ENCODE measurements at regions not wholly inside any gene's neighbourhood (a gene's known extent, or its start where the extent isn't known, plus 50 kb on each side); places are given as distances from the start of the nearest gene placed in this dataset.

DNA sequence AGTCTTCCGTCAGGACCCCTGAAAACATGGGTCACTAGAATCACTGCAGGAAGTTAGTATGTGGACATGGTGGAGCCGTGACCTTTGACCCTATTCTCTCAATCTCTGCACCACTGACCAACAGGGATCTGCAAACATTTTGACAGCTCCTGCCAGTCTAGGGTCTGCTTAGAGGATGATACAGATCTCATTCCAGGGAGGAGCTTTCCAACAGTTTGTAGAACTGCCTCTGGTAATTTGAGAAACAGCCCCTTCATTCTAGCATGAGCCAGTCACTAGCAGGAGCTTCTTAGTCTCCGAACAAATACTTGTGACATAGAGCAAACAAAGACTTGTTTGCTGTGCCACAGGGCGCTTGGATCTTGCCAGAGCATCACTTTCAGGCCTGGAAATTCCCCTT, 270.3 kb upstream of the CFAP20DC start:
- no peak for DNase-seq

- no peak for DNase-seq
These were observed 269.6 kb upstream of the CFAP20DC start for GRCh38 chr3:59319442-59319841.

DNA sequence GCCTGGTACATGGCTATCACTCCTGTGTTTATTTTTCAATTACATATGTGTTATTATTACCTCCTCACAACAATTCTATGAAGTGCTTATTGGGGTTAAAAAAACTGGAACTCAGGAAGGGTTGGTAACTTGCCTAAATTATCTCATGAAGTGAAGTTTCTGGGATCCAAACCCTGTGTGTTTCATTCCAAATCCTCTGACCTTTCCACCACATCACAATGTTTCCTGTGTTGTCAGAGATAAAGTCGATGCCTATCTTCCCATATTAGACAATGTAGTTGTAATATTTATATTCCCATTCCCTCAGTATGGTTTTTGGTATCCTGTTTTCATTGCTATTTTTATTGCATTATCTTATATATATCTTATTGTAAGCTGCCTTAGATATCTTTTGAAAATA, 269.1 kb upstream of the CFAP20DC start:
- no peak for DNase-seq

DNA sequence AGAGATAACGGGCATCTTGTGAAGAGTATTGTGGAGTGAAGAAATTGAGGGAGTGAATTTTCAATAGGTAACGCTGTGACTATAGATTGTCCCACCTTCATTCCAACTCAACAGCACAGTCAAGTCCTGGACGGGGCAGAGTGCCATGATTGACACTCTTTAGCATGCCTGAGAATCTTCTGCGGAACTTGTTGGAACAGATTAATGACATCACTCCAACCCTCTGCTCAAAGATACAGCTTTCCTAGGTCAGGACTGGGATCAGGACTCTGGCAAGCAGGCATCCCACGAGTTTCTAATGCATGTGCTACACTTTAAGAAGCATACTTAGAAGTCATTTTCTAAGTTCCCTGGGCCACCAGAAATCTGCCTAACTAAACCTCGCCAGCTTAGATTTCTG, 267.6 kb upstream of the CFAP20DC start:
- DNase-seq = no peak

DNA sequence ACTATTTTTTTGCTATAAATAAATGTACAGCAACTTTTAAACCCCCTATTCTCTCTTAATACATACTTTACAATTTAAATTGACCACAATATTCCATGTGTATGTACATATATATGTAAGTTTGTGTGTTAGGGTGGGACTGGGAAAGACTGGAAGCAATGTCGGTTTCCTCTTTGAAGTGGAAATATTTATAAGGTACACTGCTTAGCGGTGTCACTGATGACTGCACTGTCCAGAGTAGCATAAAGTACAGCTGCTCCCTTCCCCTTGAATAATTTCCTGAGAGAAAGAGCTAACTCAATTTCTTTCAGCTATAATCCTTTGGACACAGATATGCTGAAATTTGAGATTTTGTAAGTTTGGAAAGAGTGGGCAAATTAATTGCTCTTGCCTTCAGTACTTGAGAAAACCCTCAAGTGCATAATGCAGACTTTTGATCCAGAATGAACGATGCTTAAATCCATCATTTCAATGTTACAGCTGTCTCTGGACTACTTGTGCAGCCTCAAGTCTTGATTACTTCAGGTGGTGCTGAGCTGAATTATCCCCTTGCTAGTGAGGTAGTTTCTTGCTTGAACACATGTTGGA, 267.0 kb upstream of the CFAP20DC start:
- no peak for DNase-seq

DNA sequence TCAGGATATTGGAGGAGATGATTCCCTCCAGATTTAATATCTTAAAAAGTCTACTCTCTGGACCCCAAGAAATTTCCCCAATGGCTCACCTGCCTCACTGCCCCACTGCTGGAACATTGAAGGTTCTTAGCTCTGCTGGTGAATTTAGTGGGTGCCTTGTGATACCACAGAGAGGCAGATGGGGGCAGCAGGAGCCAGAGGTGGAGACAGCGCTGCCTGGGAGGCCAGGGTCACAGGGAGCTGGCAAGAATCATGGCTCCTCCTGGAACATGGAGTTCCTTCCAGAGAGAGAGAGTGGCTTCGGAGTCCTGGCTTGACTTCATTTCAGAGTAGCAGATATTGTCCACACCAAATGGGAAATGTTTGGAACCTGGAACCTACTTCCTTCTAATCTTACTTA, 263.5 kb upstream of the CFAP20DC start:
- no peak for DNase-seq

DNA sequence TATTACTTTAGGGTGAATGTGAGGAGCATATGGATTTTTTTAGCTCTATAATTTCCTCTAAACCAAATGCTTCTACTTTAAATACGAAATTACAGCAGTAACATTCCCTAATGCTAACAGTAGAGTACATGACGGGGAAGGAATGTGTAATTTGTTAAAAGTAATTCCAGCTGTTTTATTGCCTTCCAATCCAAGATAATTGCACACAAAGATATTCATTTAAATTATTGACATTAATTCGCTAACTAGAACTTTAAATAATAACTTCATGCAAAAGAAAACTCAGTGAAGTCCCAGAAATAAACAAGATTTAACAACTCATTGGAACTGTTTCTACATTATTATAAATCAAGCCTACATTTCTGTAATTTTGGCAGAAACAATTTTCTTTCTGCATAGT, 261.4 kb upstream of the CFAP20DC start:
- DNase-seq = no peak

DNA sequence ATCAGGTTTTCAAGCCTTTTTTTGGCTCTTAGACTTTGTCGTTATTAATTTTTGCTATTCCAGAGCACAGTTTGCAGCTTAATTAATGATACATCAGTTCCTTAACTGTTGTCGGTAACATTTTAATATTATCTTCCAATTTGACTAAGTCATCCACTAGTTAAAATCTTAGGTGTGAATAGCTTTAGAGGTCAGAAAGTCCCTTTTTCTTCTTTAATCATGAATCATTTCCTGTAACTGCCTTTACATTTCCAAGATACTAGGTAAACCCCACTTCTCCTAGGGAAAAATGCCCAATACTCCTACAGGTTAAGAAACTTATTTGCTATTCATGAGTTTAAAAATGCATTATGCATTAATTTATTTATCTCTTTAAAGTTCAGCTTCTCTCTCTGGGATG, 260.9 kb upstream of the CFAP20DC start:
- no peak for DNase-seq

DNA sequence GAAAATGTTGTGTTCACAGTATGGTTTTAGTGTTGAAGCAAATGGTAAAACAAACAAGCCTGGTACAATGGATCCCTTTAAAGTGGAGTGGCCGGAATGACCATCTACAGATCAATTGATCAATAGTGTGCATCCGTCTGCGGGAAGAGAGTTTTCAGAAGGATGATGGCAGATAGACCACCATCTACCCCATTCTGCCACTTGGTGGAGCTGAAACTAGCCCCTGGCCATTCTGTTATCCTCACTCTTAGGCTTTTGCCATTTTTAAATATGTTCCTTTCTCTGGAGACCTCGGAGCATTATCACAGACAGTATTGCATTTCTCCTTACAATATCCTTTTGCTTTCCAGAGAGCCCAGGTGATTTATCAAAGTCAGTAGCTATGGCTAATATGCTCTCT, 258.9 kb upstream of the CFAP20DC start:
- no peak for DNase-seq

DNA sequence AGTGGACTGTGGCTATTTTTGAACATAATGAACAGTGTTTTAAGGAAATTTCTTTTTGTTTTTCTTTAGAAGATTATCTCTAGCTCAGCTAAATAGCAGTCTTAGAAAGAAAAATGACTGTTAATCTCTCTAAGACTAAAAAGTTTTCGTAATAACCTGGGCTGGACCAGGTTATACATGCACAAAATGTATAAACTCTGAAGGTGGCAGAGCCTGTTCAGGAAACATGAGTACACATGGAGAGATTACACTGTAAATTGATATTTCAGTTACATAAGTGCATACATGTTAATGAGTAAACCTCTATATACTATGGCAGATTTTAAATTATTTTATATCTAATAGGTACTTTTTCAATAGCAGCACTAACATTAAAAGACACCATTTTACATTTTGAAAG, 258.2 kb upstream of the CFAP20DC start:
- no peak for DNase-seq

DNA sequence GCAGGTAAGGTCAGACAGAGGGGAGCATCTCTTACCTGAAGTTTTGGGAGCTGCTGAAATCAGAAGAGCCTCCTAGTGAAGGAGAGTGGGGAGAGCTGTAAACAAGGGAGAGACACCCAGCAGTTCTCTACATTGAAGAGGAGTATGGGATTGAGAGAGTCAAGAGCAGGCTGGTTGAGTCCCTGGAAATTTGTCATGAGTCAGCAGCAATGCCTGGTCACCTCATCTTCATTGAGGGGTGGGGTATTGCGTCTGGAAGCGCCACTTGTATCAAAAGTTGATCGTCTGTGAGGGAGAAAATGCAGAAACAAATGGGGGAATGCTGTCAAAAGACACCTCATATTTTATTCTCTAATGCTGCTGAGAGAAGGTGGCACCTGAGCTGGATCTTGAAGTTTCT, 256.6 kb upstream of the CFAP20DC start:
- DNase-seq = no peak

- no peak for DNase-seq
These were observed 254.5 kb upstream of the CFAP20DC start for GRCh38 chr3:59304296-59304695.

- DNase-seq = no peak
These were observed 253.6 kb upstream of the CFAP20DC start for GRCh38 chr3:59303452-59303851.

DNA sequence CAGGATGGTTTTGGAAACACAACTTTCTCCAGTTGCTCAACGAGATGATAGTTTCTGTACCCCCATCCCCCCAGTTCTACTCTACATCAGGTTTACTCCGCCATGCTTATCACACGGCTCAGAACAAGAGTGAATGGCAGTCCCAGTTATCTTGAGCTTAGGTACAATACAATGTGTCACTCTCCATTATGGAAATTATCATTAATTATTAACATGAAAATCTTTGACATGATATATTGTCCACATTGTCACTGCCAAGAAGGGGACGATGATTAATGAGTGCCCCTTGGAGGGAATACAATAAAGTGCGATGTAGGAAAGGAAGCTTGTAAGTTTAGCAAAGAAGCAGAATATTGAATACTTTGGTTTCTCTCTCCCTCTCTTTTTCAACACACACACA, 252.6 kb upstream of the CFAP20DC start:
- no peak for DNase-seq

DNA sequence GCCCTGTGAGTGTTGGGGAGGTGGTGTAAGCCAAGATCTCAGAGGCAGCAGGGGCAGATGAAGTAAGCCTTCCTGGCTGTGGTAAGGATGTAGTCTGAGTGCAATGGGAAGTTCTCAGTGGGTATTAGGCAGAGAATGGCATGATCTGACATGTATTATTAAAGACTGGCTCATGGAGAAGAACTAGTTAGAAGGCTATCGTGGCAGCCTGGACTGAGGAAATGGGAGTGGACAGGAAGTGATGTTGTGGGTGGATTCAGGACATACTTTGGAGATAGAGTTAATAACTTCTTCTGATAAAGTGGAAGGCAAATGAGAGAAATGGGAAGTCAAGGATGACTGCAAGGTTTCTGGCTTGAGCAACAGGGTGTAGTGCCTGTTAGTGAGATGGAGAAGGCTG, 250.9 kb upstream of the CFAP20DC start:
- no peak for DNase-seq

- no peak for DNase-seq
These were observed 249.7 kb upstream of the CFAP20DC start for GRCh38 chr3:59299561-59299960.

DNA sequence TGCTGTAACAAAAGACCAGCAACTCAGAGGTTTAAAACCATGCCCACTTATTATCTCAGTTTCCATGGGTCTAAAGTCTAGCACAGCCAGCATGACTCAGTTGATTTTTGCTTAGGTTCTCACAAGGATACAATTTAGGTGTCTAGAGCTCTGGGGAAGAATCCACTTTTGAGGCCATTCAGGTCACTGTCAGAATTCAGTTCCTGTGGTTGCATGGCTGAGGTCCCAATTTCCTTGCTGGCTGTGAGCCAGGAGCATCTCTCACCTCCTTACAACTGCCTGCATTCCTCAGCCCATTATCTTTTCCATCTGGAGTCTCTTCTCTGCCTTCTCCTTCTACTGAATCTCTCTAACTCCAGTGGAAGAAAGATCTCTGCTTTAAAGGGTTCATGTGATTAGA, 240.5 kb upstream of the CFAP20DC start:
- no peak for DNase-seq

DNA sequence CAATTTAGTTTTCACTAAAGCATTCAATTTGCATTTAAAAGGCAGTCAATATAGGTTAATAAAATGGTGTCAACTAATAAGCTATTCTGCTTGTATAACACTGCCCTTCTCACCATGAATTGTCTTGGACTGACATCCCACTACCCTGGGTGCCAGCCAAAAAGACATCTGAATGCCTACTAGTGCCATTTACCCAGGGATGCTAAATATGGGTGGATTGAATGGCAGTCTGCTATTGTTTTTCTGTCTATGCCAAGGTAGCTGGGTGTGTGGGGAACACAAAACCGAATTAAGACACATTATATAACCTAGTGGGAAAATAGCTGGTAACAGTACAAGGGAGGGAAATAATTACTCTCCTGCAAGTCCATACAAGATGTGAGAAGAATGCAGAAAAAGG, 240.0 kb upstream of the CFAP20DC start:
- no peak for DNase-seq

DNA sequence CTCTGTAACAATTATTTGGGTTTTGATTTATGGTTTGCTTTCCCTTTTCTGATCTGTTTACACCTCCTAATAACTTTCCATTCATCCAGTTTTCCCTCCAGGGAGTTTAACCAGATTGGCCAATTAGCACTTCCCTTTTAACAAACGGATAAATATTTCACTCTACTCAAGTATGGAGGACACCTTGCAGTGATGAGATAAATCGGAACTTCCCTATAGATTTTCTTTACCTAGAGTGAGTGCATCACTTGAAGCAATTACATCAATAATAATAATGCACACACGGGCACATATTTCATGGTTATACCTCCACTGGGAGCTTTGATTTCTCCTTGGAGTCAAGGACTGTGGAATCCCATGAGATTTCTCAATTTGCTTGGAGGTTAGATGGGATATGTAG, 239.1 kb upstream of the CFAP20DC start:
- no peak for DNase-seq

DNA sequence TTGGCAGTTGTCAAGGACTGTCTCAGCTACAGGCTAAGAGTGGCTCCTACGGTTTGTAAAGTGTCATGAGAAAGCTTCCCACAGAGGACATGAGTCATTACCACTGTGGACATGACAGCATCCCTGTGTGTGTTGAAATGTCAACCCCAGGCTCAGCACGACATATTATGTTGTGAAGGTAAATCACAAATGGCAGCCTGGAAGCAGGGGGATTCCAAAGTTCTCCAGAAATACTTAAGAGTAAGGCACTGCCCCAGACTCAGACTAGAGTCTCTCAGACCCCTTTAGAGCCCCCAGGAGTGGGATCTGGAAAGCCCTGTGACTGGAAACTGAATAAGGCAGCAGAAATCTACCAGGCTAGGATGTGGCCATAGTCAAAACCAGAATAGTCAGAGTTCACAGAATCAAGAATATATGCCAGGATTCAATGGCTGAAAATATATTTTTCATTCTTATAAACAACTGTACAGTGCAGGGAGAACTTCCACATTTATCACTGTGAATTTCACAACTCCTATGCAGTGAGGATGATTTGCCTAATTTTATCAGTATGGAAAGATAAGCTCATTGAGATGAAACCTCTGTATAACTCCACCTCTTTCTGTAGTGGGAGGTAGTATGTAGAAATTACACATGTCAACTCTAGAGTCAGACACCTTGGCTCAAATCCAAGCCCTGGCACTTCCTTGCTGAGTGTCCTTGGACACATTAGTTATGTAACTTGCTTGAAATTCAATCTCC, 237.1 kb upstream of the CFAP20DC start:
- DNase-seq = no peak

DNA sequence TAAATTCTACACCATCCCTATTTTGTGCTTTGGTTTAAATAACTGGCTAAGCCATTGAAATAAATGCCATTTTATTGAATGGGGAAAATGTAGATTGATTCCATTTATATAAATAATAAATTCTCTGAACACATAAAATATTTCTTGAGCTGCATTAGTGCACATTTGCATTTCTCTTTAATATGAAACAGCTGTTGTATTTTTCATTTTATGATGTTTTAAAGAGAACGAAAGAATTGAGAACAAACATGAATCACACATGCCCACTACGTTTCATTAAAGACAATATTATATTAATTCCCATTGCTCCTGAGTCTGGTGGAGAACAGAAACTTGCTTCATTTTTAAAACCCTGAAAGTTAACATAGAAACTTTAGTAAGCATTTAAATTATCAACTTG, 235.7 kb upstream of the CFAP20DC start:
- DNase-seq = no peak

DNA sequence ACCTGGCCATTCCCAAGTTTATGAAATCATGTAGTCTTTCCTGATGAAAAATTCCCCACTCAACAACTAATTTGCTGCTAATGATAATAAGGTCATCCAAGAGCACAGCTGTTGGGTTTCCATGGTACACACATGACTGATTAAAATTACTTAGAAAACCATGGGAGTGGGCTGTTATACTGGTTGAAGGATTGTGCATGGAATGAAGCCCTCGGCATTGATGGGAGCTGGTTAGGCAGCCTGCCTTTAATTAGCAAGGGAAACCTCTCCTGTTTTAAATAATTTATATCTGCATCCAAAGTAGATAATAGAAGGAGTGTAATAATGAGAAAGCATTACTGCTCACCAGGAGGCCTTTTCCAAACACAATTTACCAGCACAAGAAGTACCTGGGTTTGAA, 235.1 kb upstream of the CFAP20DC start:
- no peak for DNase-seq

DNA sequence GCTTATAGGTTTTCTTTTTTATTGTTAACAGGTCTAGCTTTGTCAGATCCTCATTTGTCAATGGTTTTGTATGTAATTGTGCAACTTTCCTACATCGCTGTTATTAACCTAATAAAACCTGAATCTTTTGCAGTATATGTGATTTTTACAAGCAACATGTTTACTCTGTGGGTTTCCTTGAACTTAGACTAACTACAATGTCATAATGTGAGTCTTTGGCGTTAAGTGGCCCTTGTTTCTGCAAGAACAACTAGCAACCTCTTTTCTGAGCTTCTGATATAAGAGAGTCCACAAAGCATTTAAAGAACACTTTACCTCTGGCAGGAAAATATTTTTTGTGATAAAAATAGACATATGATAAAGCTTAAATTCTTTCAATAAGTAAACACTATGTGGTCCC, 230.3 kb upstream of the CFAP20DC start:
- no peak for DNase-seq

GRCh38 chr3:59277816-59278215, 228.0 kb upstream of the CFAP20DC start:
- DNase-seq = no peak

DNA sequence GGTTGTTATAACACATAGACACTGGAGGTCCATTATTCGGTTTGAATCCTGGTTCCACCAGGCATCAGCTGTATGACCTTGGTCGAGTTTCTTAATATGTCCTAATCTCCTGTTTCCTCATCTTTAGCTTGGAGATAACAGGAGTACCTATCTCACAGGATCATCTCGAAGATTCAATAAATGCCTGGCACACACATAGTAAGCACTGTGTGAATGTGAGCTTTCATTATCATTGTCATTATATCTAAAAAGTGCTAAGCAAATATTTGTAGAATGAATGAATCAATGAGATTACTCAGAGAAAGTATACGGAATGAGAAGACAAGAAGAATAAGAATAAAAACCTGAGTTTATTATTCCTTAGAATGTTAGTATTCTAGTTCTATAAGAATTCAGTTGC, 227.4 kb upstream of the CFAP20DC start:
- DNase-seq = no peak

All from activated gamma-delta T cell treated with Interleukin-2 at 50 U/mL for 16 hours (primary cell).